ENCODE measurements at regions not wholly inside any gene's neighbourhood (a gene's known extent, or its start where the extent isn't known, plus 50 kb on each side); places are given as distances from the start of the nearest gene placed in this dataset.

DNA sequence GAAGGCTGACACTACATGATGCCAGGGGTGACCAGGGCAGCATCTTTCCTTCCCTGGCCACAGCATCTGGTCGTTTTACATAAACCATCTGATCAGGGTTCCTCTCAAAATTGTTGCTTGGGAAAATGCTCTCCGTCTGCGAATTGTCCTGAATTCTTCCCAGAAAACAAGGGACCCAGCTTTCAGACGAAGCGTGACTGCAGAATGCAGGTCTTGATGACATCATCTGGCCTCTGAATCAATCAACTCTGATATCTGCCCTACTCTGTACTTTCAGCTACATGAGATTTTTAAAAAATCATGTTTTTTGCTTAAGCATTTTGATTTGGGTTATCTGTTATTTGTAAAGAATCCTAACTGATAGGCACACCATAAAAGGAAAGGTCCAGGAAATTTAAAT lies 246.6 kb upstream of the IRS2 start:
- TF ChIP-seq, protein P1, sequence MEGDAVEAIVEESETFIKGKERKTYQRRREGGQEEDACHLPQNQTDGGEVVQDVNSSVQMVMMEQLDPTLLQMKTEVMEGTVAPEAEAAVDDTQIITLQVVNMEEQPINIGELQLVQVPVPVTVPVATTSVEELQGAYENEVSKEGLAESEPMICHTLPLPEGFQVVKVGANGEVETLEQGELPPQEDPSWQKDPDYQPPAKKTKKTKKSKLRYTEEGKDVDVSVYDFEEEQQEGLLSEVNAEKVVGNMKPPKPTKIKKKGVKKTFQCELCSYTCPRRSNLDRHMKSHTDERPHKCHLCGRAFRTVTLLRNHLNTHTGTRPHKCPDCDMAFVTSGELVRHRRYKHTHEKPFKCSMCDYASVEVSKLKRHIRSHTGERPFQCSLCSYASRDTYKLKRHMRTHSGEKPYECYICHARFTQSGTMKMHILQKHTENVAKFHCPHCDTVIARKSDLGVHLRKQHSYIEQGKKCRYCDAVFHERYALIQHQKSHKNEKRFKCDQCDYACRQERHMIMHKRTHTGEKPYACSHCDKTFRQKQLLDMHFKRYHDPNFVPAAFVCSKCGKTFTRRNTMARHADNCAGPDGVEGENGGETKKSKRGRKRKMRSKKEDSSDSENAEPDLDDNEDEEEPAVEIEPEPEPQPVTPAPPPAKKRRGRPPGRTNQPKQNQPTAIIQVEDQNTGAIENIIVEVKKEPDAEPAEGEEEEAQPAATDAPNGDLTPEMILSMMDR (IDR thresholded peaks at IDR 0.05) = no peak
- no peak for TF ChIP-seq POLR2A (IDR thresholded peaks at IDR 0.05)

DNA sequence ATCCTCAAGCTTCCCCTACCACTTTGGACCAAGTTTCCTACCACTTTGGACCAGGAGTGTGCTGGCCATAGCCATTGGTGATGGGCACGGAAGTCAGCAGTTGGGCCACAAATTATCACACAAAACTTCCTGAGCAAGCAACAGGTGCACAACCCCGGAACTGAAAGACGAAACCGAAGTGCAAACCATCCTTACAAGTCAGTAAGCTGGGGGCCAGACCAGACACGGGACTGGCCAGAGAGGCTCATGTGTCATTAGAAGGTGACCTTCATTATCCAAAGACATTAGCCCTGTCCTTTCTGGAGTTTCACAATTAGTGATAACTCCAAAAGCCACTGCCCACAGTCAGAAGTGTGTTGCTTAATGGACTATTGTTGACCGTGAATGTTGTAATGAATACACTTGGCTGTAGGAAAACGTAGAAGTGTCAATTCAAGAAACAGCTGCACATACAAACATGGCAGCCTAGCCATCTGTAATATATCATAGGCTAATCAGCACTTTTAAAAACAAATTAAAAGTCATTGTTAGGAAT lies 244.1 kb upstream of the IRS2 start:
- TF ChIP-seq, protein P1 (IDR thresholded peaks at IDR 0.05) = no peak
- TF ChIP-seq POLR2A (IDR thresholded peaks at IDR 0.05) = no peak
- Histone ChIP-seq H3K27ac (no peak overlapping the region), H3K36me3 (no peaks in the 10 kb centered on the region), H3K4me3 (no peak overlapping the region), H3K27me3 (no peaks in the 10 kb centered on the region), H3K4me1 (no peaks in the 10 kb centered on the region), H3K9me3 (no peaks in the 10 kb centered on the region)
- DNase-seq = no peak

More for the DNA sequence above, 246.6 kb upstream of the IRS2 start:
- Histone ChIP-seq H3K27ac (no peak overlapping the region), H3K4me3 (no peak overlapping the region), H3K36me3 (no peaks in the 10 kb centered on the region), H3K9me3 (no peaks in the 10 kb centered on the region), H3K4me1 (no peaks in the 10 kb centered on the region), H3K27me3 (no peaks in the 10 kb centered on the region)
- no peak for DNase-seq

GRCh38 chr13:110028838-110029621 lies 242.6 kb upstream of the IRS2 start:
- Histone ChIP-seq H3K4me3 (no peak overlapping the region), H3K27ac (no peak overlapping the region), H3K4me1 (no peaks in the 10 kb centered on the region), H3K9me3 (no peaks in the 10 kb centered on the region), H3K27me3 (no peaks in the 10 kb centered on the region), H3K36me3 (no peaks in the 10 kb centered on the region)
- DNase-seq = no peak
- TF ChIP-seq, protein P1 (IDR thresholded peaks at IDR 0.05) = no peak
- no peak for TF ChIP-seq POLR2A (IDR thresholded peaks at IDR 0.05)

DNA sequence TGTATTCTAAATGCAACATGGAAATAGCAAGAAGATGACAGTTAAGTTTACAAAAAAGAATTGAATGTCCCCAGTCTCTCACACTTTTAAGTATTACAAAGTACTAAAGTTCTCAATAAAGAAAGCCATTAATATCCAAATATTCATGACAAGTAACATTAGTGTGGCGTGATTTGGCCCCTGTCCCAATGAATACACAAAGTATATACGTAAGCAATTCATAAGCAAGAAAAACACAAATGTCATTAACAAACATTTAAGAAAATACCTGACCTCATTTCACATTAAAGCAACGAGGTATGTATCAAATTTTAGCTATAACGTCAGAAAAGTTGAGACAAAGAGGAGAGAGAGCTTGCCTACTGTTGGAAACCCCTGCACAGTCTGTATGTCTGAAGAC lies 241.9 kb upstream of the IRS2 start:
- TF ChIP-seq, protein P1 (IDR thresholded peaks at IDR 0.05) = no peak
- no peak for TF ChIP-seq POLR2A (IDR thresholded peaks at IDR 0.05)
- Histone ChIP-seq H3K27ac (no peak overlapping the region), H3K4me1 (no peaks in the 10 kb centered on the region), H3K4me3 (no peak overlapping the region), H3K9me3 (no peaks in the 10 kb centered on the region), H3K36me3 (no peaks in the 10 kb centered on the region), H3K27me3 (no peaks in the 10 kb centered on the region)
- no peak for DNase-seq

DNA sequence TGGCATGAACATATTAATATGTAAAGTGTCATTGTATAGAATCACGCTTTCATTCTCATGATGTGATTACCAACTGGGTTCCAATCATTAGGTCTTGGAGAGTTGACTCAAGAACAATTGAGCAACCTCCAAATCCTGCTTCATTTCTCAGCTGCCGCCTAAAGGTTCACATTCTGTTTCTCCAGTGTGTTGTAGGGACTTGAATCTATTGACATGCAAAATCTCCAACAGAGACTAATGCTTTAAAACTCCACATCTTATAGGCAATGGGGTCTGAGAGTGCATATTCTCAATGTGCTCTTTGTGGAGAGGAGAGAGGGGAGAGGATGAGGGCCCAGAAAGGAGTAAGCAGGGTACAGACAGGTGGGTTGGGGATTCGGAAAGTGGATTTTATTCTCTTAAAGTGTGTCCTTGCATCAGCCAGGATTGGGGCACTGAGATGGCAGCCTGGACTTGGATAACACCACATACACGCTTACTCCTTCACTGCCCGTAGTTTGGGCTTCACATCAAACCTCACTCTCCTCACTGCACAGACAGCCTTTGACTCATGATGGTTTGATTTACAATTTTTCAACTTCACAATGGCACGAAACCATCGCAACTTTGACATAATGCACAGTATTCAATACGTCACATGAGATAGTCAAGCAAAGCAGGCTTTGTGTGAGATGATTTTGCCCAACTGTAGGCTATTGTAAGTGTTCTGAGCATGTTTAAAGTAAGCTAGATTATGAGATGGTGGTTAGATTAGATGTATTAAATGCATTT lies 241.3 kb upstream of the IRS2 start:
- TF ChIP-seq, protein P1 (IDR thresholded peaks at IDR 0.05) = no peak
- TF ChIP-seq POLR2A (IDR thresholded peaks at IDR 0.05) = no peak
- no peaks in the 10 kb centered on the region for H3K27me3 ChIP-seq
- no peaks in the 10 kb centered on the region for H3K4me1 ChIP-seq
- no peaks in the 10 kb centered on the region for H3K36me3 ChIP-seq
- no peak overlapping the region for H3K4me3 ChIP-seq
- H3K27ac ChIP-seq = no peak overlapping the region
- no peak for DNase-seq
- H3K9me3 ChIP-seq = no peaks in the 10 kb centered on the region
